GM18505 (cell line): ENCODE measurements at regions not wholly inside any gene's neighbourhood (a gene's known extent, or its start where the extent isn't known, plus 50 kb on each side); places are given as distances from the start of the nearest gene placed in this dataset.
"Not testable (repeated sequence)": the region's sequence is repeated elsewhere in the genome, so short reads cannot be mapped to it uniquely, and the experiment has no call there.

Source experiments
- ATAC-seq: cut with Tn5 transposase; IDR thresholded peaks from one replicate; pipeline ENCODE4 v1.9.1; 2021; ENCODE audit not compliant: unreplicated experiment
- POLR2A ChIP-seq: IDR thresholded peaks from 4 replicates; pipeline ENCODE4 v1.6.1; 2011; ENCODE audit warnings: borderline replicate concordance; ENCODE audit not compliant: insufficient read depth, insufficient read length; ENCODE audit errors: extremely low read depth

DNA sequence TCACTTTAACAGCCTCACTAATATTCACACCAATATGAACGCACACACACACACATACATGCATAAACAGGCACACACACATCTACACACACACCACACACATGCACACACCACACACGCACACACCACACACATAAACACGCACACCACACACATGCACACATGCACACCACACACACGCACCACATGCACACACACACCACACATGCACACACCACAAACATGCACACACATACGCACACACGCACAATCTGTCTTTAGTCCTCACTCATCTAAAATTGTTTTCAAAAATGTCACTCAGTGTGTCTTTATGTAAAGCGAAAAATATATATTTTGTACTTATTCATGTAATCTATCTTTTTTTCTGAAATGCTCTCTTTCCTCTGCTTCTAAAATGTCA, 158.1 kb upstream of the SGCG start:
- ATAC-seq, result no peak
- TF ChIP-seq POLR2A, result no peak

DNA sequence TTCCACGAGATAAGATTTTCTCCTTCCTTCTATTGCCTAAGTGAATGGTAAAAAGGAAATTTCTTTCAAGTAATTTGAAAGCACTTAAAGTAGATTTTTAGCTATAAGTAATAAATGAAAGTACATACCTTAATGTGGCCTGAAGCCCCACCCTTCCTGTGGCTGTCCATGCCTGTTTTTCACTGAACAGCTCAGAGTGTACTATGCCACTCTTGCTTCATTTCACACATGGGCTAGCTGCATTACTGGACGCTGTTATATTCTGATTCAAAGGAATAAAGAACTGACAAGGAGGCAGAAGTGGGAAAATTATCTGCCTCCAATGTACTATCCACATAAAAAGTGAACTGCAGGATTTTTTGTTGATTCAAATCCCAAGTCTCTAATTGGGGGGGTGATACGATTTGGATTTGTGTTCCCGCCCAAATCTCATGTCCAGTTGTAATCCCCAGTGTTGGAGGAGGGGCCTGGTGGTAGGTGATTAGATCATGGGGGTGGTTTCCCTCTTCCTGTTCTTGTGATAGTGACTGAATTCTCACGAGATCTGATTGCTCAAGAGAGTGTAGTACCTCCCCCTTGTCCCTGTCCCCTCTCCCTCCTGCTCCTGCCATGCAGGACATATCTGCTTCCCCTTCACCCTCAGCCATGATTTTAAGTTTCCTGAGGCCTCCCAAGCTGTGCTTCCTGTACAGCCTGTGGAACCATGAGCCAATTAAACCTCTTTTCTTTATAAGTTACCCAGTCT, 154.7 kb upstream of the SGCG start:
- no peak for ATAC-seq
- TF ChIP-seq POLR2A, result no peak

- no peak for TF ChIP-seq POLR2A
- no peak for ATAC-seq
Observed at GRCh38 chr13:23039266-23039935, 141.4 kb upstream of the SGCG start.

GRCh38 chr13:23042181-23042580, 138.6 kb upstream of the SGCG start:
- no peak for ATAC-seq
- no peak for TF ChIP-seq POLR2A

DNA sequence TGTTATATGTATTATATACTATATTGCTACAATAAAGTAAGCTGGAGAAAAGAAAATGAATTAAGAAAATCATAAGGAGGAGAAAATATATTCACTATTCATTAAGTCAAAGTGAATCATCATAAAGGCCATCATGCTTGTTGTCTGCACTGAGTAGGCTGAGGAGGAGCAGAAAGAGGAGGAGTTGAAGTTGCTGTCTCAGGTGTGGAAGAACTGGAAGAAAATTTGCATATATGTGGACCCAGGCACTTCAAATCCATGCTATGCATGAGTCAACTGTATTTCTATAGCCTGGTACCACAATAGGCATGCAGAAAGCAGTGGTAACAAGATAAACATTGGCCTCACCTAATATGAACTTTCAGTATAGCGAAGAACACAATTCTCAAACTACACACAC, 135.9 kb upstream of the SGCG start:
- TF ChIP-seq POLR2A, result no peak
- no peak for ATAC-seq

DNA sequence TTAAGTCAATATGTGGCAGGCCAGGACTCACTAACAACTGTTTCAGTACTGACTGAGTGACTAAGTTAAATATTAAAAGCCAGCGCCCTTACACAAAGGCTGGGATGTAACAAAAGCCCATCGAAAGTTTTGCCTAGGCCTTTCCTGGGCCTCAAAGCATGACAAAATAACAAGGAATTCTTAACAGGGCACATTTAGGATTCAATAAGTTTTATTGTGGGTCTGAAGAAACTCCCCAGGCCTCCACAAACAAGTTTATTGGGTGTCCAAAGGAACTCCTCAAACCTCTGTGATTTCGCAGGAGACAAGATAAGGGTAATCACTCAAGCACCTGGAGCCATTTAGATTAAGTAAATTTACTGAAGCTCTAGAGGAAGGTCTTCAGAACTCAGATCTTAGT, 130.7 kb upstream of the SGCG start:
- ATAC-seq, result no peak
- TF ChIP-seq POLR2A, result no peak

- ATAC-seq, result not testable (repeated sequence)
Observed at GRCh38 chr13:23053711-23054110, 127.1 kb upstream of the SGCG start.

GRCh38 chr13:23059173-23059572, 121.6 kb upstream of the SGCG start:
- TF ChIP-seq POLR2A, result no peak
- no peak for ATAC-seq

- ATAC-seq, result no peak
- no peak for TF ChIP-seq POLR2A
Observed at GRCh38 chr13:23060959-23061358, 119.8 kb upstream of the SGCG start.

- TF ChIP-seq POLR2A, result no peak
- no peak for ATAC-seq
Observed at GRCh38 chr13:23067129-23067528, 113.7 kb upstream of the SGCG start.

- ATAC-seq, result no peak
- no peak for TF ChIP-seq POLR2A
Observed at GRCh38 chr13:23069566-23069965, 111.2 kb upstream of the SGCG start.

DNA sequence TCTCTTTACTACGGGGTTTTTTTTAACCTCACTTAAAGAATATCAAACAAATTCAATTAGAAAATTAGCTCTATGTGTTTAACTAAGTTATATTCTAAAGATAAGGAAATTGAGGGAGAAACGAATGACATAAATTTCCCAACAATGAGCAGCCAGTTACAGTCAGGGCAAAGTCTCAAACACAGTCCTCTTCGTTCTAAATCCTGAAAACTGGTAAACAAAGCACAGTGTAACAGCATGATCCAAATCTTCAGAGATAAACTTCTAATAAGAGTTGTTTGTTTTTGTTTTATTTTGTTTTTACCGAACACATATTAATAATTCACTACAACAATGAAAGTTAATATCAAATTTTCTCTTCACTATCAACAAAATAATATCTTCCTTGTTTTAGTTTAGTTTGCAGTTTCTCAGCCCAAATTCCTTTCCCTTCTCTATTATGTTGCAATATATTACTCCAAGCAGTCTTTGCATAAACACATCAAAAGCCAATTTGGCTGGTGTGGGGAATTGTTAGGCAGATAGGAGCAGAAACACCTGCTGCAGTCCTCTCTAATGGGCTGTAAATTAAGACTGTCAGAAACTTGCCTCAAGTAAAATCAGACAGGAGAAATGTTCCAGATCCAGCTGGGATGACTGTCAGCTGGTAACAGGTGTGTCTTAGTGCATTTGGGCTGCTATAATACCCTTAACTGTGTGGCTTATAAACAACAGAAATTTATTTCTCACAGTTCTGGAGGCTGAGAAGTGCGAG, 106.5 kb upstream of the SGCG start:
- no peak for ATAC-seq
- TF ChIP-seq POLR2A, result no peak

GRCh38 chr13:23081220-23081619, 99.6 kb upstream of the SGCG start:
- ATAC-seq, result no peak
- TF ChIP-seq POLR2A, result no peak

- ATAC-seq, result no peak
- TF ChIP-seq POLR2A, result no peak
Observed at GRCh38 chr13:23081901-23082300, 98.9 kb upstream of the SGCG start.

DNA sequence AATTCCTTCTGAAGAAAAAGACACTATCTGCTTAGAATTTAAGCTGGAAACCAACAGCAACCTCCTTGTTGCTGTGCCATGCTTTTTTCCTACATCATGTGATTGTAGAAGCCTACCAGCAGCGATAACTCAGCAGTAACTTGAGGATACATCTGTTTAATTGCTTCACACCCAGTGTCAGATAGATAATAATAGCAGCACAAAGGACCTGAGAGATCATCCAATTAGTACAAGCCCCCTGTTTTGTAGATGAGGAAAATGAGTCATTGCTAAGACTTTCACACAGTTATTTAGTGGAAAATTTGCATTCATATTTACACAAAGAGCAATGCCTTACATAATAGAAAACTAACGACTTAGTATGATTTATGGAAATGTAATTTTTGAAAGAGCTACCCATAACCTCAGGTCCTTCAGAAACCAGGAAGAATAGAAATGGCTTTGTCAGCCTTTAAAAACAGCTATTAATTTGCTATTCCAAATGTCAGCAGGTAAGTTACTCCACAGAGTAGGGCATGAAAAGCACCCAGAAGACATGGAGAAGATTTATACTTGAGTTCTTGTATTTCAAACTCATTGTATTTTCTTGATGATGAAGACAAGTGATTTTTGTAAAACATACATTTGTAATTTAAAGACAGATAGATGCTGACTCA, 93.7 kb upstream of the SGCG start:
- no peak for ATAC-seq
- TF ChIP-seq POLR2A, result no peak
